Tibial nerve (tissue), 3 donors: ENCODE measurements at regions not wholly inside any gene's neighbourhood (a gene's known extent, or its start where the extent isn't known, plus 50 kb on each side); places are given as distances from the start of the nearest gene placed in this dataset.

Experiments
- POLR2A ChIP-seq, 2 donors: fragments of 450-650 bp; IDR thresholded peaks; one replicate each; pipeline ENCODE4 v1.6.1; 2017; ENCODE audit warnings: antibody characterized with exemption in 2 of 2, mild to moderate bottlenecking in 2 of 2, moderate library complexity in 2 of 2
- TF ChIP-seq, protein P1 (sequence below), 5 experiments: fragments of 200-600 bp in 3 of 5; fragments of 450-650 bp in 2 of 5; sonication (generic) in 3 of 5; IDR thresholded peaks; one replicate each; pipeline ENCODE4 v1.5.1; 2016 to 2019; ENCODE audit warnings: antibody characterized with exemption in 5 of 5, mild to moderate bottlenecking in 3 of 5, moderate library complexity in 2 of 5

DNA sequence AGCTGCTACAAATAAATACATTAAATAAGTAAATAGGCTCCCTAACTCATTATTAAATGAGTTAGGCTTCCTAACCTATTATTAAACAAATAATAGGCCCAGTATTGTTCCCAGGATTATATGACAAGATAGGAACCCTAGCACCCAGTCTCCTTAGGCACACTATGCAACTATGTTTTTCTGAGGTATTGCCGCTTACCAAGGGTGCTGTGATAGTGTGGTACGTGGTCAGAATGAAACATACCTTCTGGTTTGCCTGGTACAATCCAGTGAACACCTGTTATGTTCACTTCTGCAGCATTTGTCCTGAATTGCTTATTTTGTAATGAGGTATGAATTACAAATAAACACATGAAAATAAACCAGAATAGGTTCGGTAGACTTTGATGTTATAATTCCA, 375.6 kb upstream of the GBE1 start:
- TF ChIP-seq, protein P1, sequence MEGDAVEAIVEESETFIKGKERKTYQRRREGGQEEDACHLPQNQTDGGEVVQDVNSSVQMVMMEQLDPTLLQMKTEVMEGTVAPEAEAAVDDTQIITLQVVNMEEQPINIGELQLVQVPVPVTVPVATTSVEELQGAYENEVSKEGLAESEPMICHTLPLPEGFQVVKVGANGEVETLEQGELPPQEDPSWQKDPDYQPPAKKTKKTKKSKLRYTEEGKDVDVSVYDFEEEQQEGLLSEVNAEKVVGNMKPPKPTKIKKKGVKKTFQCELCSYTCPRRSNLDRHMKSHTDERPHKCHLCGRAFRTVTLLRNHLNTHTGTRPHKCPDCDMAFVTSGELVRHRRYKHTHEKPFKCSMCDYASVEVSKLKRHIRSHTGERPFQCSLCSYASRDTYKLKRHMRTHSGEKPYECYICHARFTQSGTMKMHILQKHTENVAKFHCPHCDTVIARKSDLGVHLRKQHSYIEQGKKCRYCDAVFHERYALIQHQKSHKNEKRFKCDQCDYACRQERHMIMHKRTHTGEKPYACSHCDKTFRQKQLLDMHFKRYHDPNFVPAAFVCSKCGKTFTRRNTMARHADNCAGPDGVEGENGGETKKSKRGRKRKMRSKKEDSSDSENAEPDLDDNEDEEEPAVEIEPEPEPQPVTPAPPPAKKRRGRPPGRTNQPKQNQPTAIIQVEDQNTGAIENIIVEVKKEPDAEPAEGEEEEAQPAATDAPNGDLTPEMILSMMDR (IDR thresholded peaks at IDR 0.05): no peak
- TF ChIP-seq POLR2A (IDR thresholded peaks at IDR 0.05): no peak
